GM19023 (cell line): ENCODE measurements at regions not wholly inside any gene's neighbourhood (a gene's known extent, or its start where the extent isn't known, plus 50 kb on each side); places are given as distances from the start of the nearest gene placed in this dataset.
"Not testable (repeated sequence)": the region's sequence is repeated elsewhere in the genome, so short reads cannot be mapped to it uniquely, and the experiment has no call there.

Source experiments
- ATAC-seq: cut with Tn5 transposase; IDR thresholded peaks from one replicate; pipeline ENCODE4 v1.9.1; 2021; ENCODE audit warnings: mild to moderate bottlenecking, moderate library complexity; ENCODE audit not compliant: unreplicated experiment

DNA sequence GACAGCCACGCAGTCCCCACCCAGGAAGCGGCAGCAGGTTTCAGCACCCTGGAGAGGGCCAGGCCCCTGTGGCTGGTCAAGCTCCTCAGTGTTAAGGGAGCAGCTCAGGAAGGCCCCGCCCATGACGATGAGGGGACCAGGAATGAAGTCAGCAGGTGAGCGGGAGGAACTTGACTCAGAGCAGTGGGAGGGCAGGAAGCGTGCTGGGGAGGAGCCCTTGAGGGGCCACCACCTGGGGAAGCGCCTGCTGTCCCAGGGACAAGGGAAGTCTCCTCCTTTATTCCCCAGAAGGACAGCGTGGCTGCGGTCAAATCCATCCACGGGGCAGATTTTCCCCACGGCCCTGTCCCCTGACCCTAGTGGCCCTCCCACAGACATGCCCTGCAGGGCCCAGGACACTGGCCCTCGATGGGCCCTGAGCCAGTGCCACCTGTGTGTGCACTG, 357.6 kb downstream of the ADGRD1 start:
- not testable (repeated sequence) for ATAC-seq

GRCh38 chr12:131311764-131312163, 358.1 kb downstream of the ADGRD1 start:
- ATAC-seq = no peak

DNA sequence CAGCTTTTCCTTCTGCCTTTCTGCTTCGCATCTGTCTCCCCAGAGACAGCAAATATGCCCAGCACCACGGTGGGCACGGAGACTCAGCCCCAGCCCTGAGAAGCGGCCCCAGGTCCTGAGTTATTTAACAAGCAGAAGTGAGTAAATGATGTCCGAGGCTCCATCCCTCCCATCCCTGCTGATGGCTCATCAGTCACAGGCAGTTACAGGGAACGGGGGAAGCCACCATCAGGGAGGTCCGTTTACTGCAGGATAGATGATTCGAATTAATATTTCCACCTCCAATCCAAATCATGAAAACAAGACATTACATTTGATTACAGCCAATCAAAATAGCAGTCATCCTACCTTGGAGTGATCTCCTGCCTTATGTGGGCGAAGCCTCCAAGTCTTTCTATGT, 358.7 kb downstream of the ADGRD1 start:
- not testable (repeated sequence) for ATAC-seq

DNA sequence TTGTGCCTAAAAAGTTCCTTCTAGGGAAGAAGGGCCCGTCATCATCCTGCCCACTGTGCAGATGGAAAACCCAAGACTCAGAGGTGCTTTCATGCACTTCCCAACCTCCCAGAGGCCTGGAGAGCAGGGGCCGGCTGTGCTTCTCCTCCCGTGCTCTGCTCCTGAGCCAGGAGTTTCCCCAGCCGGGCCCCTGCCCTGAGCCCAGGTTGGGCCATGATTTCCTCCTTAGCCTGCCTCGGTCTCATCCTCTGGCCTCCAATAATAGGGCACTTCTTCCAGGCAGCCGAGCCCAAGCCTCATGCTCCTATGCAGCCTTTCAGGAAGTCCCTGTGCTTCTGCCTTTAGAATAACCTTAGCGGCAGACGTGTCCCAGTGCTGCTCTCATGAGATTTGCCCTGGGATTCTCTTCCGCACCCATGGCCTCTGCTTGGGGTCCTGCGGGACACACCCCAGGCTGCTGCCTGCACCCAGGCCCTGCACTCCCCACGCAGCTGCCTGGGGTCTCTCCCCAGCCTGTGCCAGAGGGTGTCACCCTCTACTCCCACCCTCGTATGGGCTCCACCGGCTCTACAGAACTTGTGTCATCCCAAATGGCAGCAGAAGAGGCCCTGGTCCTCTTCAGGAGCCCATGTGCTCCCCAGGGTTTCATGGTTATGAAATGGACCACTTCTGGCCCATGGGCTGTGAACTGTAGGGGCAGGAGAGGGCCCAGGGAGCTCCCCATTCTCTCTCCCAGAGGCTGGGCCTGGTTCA, 359.3 kb downstream of the ADGRD1 start:
- no peak for ATAC-seq

- no peak for ATAC-seq
Observed at GRCh38 chr12:131313635-131314034, 359.9 kb downstream of the ADGRD1 start.

- no peak for ATAC-seq
Observed at GRCh38 chr12:131314524-131315090, 360.9 kb downstream of the ADGRD1 start.

GRCh38 chr12:131315601-131316000, 361.9 kb downstream of the ADGRD1 start:
- no peak for ATAC-seq

- ATAC-seq = no peak
Observed at GRCh38 chr12:131316388-131316787, 362.7 kb downstream of the ADGRD1 start.

DNA sequence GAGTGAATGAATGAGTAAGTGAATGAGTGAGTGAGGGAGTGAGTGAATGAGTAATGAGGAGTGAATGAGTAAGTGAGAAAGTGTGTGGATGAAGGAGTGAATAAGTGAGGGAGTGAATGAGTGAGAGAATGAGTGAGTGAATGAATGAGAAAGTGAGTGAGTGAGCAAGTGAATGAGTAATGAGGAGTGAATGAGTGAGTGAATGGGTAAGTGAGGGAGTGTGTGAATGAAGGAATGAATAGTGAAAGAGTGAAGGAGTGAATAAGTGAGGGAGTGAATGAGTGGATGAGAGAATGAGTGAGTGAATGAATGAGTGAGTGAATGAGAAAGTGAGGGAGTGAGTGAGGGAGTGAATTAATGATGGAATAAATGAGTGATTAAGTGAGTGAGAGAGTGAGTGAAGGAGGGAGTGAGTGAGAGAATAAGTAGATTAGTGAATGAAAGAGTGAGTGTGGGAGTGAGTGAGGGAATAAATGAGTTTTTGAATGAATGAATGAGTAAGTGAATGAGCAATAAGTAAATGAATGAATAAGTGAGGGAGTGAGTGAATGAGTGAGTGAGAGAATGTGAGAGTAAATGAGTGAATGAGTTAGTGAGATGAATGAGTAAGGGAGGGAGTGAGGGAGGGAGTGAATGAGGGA, 364.5 kb downstream of the ADGRD1 start:
- no peak for ATAC-seq

GRCh38 chr12:131321988-131322387, 368.3 kb downstream of the ADGRD1 start:
- ATAC-seq = no peak

- not testable (repeated sequence) for ATAC-seq
Observed at GRCh38 chr12:131322460-131322859, 368.8 kb downstream of the ADGRD1 start.

DNA sequence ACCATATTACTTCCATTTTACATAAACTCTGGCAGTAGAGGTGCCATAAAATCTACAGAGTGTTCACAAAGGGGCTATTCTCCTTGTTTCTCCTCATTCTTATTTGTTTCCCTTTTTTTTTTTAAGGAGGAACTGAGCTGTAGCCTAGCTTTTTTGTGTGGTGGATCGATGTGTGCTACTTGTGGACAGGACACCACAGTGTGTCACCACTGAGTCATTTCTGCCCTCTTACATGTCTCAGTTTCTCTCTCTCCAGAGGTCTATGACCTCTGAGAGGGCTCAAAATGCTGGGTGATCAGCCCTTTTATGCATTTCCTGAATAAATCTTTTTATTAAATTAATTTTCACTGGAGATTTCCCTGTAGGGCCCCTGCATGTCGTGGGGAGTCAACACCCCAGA, 370.2 kb downstream of the ADGRD1 start:
- ATAC-seq = no peak

GRCh38 chr12:131327521-131328488, 374.1 kb downstream of the ADGRD1 start:
- ATAC-seq = no peak

DNA sequence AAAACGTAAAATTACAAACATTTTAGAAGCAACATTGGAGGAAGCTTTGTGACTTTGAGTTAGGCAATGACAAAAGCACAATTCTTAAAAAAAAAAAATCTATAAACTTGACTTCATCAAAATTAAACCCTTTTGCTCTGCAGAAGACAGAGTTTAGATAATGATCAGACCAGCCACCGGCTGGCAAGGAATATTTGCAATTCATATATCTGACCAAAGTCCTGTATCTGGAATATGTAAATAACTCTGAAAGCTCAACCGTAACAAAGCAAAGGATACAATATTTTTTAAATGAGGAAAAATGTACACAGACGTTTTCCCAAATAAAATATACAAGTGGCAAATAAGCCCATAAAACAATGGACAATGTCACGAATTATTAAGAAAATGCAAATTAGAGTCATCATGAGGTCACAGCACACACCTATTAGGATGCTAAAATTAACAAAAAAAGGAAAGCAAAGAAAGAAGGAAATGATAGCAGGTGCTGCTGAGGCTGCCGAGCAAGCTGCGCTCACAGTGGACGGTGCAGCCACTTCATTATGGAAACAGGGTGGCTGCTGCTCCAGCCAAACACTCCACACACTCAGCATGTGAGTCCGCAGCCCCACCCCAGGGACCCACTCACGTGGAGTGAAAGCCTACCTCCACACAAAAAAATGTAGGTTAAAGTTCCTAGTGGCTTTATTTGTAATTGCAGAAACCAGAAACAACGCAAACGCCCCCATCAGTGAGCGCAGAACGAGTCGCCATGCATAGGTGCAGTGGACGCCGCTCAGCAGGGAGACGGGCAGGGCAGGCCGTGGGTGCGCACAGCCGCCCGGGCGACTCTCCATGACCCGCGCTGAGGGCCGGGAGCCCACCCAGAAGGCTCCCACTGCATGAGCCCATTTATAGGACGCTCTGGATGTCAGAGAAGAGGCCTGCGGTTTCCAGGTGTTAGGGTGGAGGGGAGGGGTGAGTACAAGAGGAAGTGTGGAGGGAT, 375.4 kb downstream of the ADGRD1 start:
- ATAC-seq = not testable (repeated sequence)

GRCh38 chr12:131330106-131330815, 376.6 kb downstream of the ADGRD1 start:
- ATAC-seq = no peak

DNA sequence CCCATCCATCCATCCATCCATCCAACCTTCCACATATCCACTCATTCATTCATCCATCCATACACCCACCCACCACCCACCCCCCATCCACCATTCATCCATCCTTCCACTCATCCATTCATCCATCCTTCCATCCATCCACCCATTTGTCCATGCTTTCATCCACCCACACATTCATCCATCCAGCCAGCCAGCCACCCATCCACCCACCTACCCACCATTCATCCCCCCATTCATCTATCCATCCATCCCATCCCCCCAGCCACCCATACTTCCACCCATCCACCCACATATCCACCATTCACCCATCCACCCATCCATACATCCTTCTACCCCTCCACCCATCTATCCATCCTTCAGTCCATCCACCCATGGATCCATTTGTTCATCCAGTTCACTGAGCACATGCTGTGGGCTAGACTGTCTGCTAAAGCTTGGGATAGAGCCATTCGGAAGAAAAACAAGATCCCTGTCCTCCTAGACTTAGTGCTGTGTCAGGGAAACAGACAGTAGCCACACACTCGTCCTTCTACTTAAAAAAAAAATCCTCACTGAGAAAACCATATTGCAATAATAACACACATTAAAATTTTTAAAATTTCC, 377.5 kb downstream of the ADGRD1 start:
- no peak for ATAC-seq

DNA sequence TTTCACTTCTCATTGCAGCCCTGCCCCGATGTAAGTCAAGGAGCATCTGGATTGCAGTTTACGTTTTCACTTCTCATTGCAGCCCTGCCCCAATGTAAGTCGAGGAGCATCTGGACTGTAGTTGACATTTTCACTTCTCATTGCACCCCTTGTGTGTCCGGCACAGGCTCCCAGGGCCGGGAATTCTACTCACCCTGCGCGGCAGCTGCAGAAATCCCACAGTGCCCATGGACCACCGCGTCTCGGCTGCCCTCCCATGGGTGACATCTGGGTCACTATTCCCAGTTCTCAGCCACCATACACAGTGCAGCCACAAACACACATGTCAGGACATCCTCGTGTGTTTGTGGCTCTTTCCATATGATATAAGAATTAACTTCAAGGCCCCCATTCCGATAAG, 378.5 kb downstream of the ADGRD1 start:
- no peak for ATAC-seq

DNA sequence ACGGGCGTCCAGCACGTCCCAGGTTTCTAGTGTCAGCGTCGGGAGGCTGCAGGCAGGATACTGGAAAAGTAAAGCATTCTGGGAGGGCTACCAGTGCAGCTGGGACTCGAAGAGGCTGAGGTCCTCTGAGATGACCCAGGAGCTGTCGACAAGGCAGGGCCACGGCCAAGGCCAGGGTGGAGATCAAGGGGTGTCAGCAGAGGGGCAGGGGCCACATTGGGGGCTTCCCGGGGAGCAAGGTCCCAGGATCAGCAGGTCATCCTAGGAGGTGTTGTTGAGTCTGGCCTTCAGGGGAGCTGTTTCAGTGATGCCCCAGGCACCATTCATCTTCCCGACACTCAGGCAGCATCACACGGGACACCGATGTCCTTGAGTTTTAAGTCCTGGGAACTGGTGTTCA, 377.8 kb upstream of the SFSWAP start:
- no peak for ATAC-seq
